ENCODE measurements at regions not wholly inside any gene's neighbourhood (a gene's known extent, or its start where the extent isn't known, plus 50 kb on each side); places are given as distances from the start of the nearest gene placed in this dataset.

DNA sequence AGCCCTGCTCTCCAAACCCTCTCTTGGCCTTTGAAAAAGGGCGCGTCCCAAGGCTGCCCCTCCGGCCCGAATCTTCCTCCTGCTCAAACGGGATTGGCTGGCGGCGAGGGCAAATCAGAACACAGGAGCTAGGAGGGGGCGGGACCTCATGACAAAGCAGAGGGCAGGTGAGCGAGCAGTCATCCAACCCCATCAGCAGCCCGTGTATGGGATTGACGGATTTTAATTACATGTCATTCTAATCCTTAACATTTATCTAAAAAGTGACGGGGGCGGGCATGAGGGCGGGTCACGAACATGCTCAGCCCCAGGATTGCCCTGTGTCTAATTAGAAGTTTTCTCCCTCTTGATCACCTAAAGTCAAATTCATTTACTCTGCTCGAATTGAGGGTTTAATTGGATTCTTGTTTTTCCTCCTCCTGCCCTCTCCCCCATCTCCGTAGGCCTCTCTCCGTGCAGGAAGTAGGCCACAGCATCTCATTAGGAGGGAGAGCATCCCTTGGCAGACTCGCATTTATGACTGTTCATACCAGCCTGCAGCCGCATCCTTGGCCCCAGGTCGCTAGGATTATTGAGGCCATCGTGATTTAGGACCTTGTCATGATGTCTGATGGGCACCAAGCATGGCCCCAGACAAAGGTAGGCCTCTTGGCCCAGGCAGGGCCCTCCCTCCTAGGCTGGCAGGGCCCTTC, 147.1 kb downstream of the CHST1 start:
- DNase-seq (ENCODE audit: low spot score), result no peak

DNA sequence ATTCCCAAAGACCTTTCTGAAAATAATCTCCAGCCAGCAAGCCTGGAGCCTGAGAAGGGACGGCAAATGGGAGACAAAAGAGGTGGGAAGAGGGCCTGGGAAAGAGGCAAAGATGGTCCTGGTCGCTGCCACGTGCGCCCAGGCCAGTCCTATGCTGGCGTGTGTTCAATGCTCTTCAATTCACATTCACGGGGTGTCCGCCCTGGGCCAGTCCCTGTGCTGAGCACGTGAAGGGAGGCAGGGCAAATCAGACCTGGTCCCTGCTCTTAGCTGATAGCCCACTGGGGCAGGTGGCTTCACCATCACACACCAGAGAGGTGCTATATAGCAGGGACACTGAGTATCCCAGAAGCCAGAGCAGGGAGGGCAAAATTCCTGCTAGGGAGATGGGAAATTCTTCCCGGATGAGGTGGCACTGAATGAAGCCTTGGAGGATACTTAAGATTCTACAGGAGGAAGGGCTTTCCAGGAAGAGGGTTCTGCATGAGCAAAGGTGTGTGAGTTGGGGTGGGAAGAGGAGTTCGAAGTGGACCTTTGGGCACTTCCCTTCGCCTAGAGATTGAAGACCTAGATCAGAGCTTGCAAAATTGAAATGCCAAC, 148.2 kb downstream of the CHST1 start:
- no peak for DNase-seq (ENCODE audit: low spot score)

DNA sequence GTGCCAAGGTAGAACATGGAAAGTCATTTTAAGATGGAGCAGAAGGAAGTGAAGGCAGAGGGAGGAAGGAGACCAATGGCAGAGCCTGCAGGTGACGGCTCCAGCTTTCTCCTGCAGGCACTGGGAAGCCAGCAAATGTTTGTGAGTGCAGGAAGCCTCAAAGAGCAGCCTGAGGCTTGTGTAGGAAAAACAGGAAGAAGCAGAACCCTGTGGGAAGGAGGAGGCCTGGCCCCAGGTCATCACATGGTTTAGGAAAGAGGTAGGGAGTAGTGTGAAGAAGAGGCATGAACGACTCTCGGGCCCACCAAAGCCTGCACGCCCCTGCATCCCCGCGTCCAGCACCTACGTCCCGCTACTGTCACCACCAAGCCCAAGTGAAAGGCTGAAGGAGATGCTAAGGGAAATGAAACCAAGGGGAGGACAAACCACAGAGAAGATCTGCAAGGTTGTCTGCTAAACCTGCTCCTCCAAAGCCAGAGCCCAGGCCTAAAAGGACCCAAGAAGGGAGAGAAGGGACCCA, 151.5 kb downstream of the CHST1 start:
- no peak for DNase-seq (ENCODE audit: low spot score)

GRCh38 chr11:45512471-45513148, 152.8 kb downstream of the CHST1 start:
- DNase-seq (ENCODE audit: low spot score), result no peak

DNA sequence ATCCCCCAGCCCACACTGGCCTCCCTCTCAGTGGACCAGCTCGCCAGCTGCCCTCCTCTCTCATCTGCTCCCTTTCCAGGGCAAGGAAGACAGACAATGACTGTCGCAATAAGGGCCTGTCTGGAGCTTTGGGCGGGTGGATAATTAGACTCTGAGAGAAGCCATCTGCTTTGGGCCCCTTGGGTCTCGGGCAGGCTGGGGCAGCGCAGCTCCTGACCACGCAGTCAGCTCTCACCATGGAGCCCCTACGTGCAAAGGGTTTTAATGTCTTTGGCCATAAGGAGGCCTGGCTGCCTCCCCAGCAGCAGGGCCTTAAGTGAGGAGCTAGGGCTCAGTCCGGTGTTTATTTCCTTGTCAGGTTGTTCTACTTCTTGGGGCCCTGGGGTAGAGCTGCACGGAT, 153.9 kb downstream of the CHST1 start:
- DNase-seq (ENCODE audit: low spot score), result no peak

- no peak for DNase-seq (ENCODE audit: low spot score)
Measured at GRCh38 chr11:45507916-45508315, 157.5 kb downstream of the CHST1 start.

DNA sequence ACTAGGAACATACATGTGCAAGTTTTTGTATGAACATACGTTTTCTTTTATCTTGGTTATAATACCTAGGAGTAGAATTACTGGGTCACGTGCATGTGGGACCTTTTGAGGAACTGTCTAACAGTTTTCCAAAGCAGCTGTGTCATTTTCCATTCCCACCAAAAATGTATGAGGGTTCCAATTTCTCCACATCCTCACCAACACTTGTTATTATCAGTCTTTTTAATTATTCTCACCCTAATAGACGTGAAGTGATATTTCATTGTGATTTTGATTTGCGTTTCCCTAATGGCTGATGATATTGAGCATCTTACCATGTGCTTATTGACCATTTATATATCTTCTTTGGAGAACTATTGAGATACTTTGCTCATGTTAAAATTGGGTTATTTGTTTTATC, 162.1 kb downstream of the CHST1 start:
- DNase-seq (ENCODE audit: low spot score), result no peak

DNA sequence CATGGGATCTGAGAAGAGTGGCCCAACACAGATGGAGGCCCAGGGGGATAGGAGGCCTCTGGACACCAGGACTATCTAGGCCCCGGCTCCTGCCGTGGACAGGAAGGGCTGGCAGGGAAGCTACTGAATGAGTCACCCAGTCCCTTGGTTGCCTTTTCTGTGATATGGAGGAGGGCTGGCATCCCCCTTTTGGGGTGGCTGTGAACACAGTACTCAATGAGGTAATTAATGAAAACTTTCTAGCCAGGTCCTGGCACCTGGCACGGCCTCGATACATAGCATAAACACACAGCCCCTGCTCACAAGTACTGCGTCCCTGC, 163.2 kb downstream of the CHST1 start:
- DNase-seq (ENCODE audit: low spot score), result no peak

DNA sequence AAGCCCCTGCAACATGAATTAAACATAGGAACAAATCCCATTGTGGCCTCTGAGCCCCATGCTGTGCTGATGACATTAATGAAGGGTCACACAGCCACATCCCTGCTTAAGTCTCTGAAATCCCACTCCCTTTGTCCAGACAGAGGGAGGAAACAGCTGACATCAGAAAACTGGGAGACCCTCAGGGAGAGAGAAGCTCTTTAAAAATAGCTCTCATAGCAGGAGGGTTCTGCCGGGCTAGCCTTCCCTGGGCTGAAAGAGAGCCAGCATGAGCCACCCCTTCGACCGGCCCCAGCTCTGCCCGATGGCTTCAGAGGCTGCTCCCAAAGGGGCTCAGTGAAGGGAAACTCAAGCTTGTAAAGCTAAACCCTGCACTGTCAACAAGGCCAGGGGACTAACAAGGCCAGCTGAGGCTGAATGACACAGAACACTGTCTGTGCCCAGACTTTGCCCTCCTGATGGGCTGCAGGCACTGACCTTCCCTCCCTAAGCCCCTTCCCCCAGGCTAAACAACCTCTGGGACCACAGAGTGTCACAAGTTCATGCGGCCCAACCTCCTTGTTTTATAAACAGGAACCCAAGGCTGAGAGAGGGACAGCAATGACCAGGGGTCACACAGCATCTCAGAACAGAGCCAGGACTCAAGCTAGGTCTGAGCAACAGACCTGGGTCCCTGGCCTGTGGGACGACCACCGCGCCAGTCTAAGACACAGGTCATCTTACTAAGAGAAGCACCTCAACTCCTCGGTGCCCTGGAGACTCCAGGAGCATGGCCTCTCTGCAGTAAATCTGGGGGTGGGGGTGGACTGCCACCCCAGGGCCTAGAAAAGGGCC, 163.8 kb downstream of the CHST1 start:
- DNase-seq (ENCODE audit: low spot score), result no peak

DNA sequence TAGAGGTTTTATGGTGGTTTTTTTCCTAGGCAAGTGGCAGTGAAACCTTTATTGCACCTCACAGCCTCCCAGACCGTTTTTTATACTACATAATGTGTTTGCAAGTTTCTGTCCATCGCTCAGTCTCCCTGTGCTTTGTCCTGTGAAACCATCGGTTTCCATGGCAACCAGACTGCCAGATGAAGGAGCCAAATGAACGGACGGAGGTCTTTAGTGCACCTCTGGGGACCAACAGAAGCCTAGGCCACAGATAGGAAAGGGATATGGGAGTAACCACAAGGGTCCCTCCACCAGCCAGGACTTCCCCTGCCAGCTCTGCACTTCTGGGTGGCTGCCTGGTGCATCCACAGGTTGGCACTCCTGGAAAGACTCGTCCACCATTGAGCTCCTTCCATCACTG, 165.0 kb downstream of the CHST1 start:
- DNase-seq (ENCODE audit: low spot score), result no peak

DNA sequence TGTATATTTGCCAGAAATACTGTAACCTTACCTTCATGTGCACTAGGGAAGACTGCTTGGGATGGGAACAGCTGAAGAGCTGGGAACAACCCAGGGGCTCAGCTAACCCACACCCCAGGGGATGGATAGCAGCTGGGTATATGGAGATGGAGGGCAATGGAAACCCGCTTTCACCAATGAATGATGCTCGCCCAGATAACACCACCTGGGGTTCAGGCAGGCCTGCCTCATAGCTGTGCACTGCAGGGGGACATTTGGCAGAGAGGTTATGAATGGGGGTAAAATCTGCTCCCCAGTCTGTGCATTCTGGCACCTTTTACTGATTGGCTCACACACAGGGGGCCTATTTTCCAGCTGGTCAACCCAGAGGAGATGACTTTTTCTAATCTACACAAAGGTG, 170.7 kb downstream of the CHST1 start:
- DNase-seq (ENCODE audit: low spot score), result no peak

- DNase-seq (ENCODE audit: low spot score), result no peak
Measured at GRCh38 chr11:45489281-45489905, 176.0 kb downstream of the CHST1 start.

DNA sequence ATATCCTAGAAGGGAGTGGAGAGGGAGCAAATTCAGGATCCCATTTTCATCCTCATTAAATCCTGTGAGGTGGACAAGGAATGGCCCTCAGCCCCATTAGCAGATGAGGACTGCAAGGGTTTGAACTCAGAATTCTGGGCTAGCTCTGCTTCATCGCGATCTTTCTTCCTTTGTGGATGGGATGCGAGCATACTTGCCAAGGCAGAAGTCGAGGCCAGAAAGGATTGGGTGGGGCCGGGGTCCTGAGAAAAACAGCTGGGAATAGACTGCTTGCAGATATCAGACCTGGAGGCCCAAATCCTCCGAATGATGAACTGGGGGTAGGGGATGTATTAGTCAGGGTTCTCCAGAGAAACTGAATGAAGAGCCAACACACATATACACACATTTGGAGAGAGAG, 179.0 kb downstream of the CHST1 start:
- DNase-seq (ENCODE audit: low spot score), result no peak

GRCh38 chr11:45485070-45485707, 180.2 kb downstream of the CHST1 start:
- no peak for DNase-seq (ENCODE audit: low spot score)

DNA sequence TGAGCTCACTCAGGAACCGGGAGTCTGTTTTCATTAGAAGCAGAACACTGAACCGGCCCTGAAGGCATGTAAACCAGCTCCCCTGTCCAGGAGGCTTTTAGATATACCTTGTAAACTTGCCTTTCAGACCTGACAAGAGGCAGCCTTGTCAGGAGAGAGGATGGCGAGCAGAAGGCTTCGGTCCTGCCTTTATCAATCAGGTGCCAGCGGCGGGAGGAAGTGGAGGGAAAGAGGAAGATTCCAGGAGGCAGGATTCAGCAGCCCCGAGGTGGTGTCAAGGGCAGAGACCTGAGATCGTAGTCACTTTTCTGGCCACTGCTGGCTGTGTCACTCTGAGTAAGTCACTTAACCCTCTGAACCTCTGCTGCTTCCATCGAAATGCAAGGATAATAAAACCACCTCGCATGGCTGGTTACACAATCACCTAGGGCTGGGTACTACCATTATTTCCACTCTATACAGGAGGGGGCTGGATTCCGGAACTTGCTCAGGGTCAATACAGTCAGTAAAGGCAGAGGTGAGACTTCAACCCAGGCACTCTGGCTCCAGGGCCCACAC, 181.0 kb downstream of the CHST1 start:
- DNase-seq (ENCODE audit: low spot score), result no peak

- no peak for DNase-seq (ENCODE audit: low spot score)
Measured at GRCh38 chr11:45483416-45483815, 182.0 kb downstream of the CHST1 start.

- no peak for DNase-seq (ENCODE audit: low spot score)
Measured at GRCh38 chr11:45482331-45482730, 183.1 kb downstream of the CHST1 start.

- no peak for DNase-seq (ENCODE audit: low spot score)
Measured at GRCh38 chr11:45481026-45481425, 184.4 kb downstream of the CHST1 start.

DNA sequence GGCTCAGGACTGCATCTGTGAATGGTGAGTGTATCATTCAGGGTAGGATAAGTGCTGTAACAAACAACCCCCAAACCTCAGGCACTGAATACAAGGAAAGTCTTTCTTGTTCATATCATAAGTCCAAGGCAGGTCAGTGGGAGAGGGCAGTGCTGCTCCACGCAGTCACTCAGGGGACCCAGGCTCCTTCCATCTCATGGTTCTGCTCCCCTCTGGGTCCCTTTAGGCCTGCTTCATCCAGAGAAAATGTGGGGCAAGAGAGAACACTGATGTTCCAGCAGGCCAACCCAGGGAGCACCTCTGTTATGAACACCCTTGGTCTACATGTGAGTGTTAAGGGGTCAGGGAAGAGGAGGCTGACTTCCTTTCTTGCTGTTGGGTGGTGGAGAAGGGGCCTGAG, 187.8 kb downstream of the CHST1 start:
- DNase-seq (ENCODE audit: low spot score), result no peak

- no peak for DNase-seq (ENCODE audit: low spot score)
Measured at GRCh38 chr11:45476126-45476525, 189.3 kb downstream of the CHST1 start.

- no peak for DNase-seq (ENCODE audit: low spot score)
Measured at GRCh38 chr11:45475173-45475572, 189.0 kb upstream of the SYT13 start.
